Endodermal cell (in vitro differentiated cells): ENCODE measurements at regions not wholly inside any gene's neighbourhood (a gene's known extent, or its start where the extent isn't known, plus 50 kb on each side); places are given as distances from the start of the nearest gene placed in this dataset.

Experiments used
- DNase-seq: peaks from one replicate; pipeline ENCODE4 v3.0.0-alpha.2; 2017
- H3K27ac ChIP-seq: 2 replicates; pipeline ENCODE4 v1.5.1; 2013; ENCODE audit warnings: mild to moderate bottlenecking, low read depth, low read length, moderate library complexity
- H3K27me3 ChIP-seq: 2 replicates; pipeline ENCODE4 v1.6.1; 2013; ENCODE audit warnings: mild to moderate bottlenecking, low read length, moderate library complexity; ENCODE audit not compliant: insufficient read depth, control insufficient read depth, poor library complexity, severe bottlenecking
- H3K36me3 ChIP-seq: 2 replicates; pipeline ENCODE4 v1.7.0; 2013; ENCODE audit warnings: mild to moderate bottlenecking, low read length, moderate library complexity; ENCODE audit not compliant: control insufficient read depth, insufficient read depth
- H3K4me1 ChIP-seq: one replicate; pipeline ENCODE4 v1.7.0; 2013; ENCODE audit warnings: low read length; ENCODE audit not compliant: control insufficient read depth, insufficient read depth
- H3K4me3 ChIP-seq: 2 replicates; pipeline ENCODE4 v1.5.1; 2013; ENCODE audit warnings: mild to moderate bottlenecking, low read length, moderate library complexity
- H3K9ac ChIP-seq: 2 replicates; pipeline ENCODE4 v1.6.1; 2013; ENCODE audit warnings: mild to moderate bottlenecking, low read length, moderate library complexity; ENCODE audit not compliant: poor library complexity, severe bottlenecking; ENCODE audit errors: extremely low read depth
- H3K9me3 ChIP-seq: 2 replicates; pipeline ENCODE4 v1.6.1; 2013; ENCODE audit warnings: mild to moderate bottlenecking, low read length, moderate library complexity; ENCODE audit not compliant: control insufficient read depth
- H3K27ac Mint-ChIP-seq: 2 replicates; pipeline ENCODE4 v1.8.0; 2020; ENCODE audit warnings: mixed read lengths
- H3K27me3 Mint-ChIP-seq: 2 replicates; pipeline ENCODE4 v1.8.0; 2021; ENCODE audit warnings: mild to moderate bottlenecking, mixed read lengths; ENCODE audit not compliant: insufficient read depth
- H3K36me3 Mint-ChIP-seq: 2 replicates; pipeline ENCODE4 v1.8.0; 2020; ENCODE audit warnings: low read depth, mixed read lengths
- H3K4me1 Mint-ChIP-seq: 2 replicates; pipeline ENCODE4 v1.8.0; 2020; ENCODE audit warnings: mixed read lengths
- H3K4me3 Mint-ChIP-seq: 2 replicates; pipeline ENCODE4 v1.8.0; 2020; ENCODE audit warnings: mild to moderate bottlenecking, moderate library complexity, mixed read lengths
- H3K9me3 Mint-ChIP-seq: 2 replicates; pipeline ENCODE4 v1.8.0; 2020; ENCODE audit warnings: mild to moderate bottlenecking, mixed read lengths
- CTCF ChIP-seq: fragments of 200-600 bp; sonication (generic); conservative IDR thresholded peaks from 2 replicates; pipeline ENCODE4 v1.5.0; 2021; ENCODE audit warnings: antibody characterized with exemption, mild to moderate bottlenecking
- WGBS, 2 experiments: methylation state at CpG; one replicate each; pipeline versions ENCODE4 v1.1.5 to v1.1.7; 2013; ENCODE audit warnings: missing lambda C conversion rate in 2 of 2, mixed read lengths in 1 of 2; ENCODE audit not compliant: insufficient coverage in 1 of 2, insufficient read length in 1 of 2; 5-methylcytosine and 5-hydroxymethylcytosine counted together

- Histone ChIP-seq H3K27me3 (no peaks in the 10 kb centered on the region), H3K9ac (no peak overlapping the region), H3K36me3 (no peaks in the 10 kb centered on the region), H3K9me3 (no peaks in the 10 kb centered on the region), H3K4me3 (no peak overlapping the region), H3K4me1 (no peaks in the 10 kb centered on the region), H3K27ac (no peak overlapping the region)
- Mint-ChIP-seq H3K27me3 (no peaks in the 10 kb centered on the region), H3K9me3 (no peaks in the 10 kb centered on the region), H3K36me3 (no peaks in the 10 kb centered on the region), H3K4me3 (no peak overlapping the region), H3K27ac (no peak overlapping the region), H3K4me1 (peaks cover 4% of the 10 kb centered on the region)
- peak; percentile 68 for DNase-seq
- peak; percentile 72 for TF ChIP-seq CTCF
- 49 to 53% methylated on average over 2 to 4 of the region's 4 CpGs for WGBS, 2 experiments
Measured at GRCh38 chr6:94636780-94637385, 940.5 kb upstream of the MANEA start.

- H3K4me1 ChIP-seq, result no peaks in the 10 kb centered on the region
- H3K27ac ChIP-seq, result no peak overlapping the region
- no peaks in the 10 kb centered on the region for H3K27me3 ChIP-seq
- Mint-ChIP-seq H3K4me3 (no peak overlapping the region), H3K27me3 (no peaks in the 10 kb centered on the region), H3K9me3 (no peaks in the 10 kb centered on the region), H3K36me3 (no peaks in the 10 kb centered on the region), H3K4me1 (no peaks in the 10 kb centered on the region), H3K27ac (no peak overlapping the region)
- no peak for DNase-seq
- H3K9ac ChIP-seq, result no peak overlapping the region
- H3K4me3 ChIP-seq, result no peak overlapping the region
- no peaks in the 10 kb centered on the region for H3K9me3 ChIP-seq
- TF ChIP-seq CTCF, result no peak
- H3K36me3 ChIP-seq, result no peaks in the 10 kb centered on the region
Measured at GRCh38 chr6:94623586-94623985, 953.7 kb upstream of the MANEA start.

- H3K4me3 Mint-ChIP-seq, result no peak overlapping the region
- no peak overlapping the region for H3K27ac Mint-ChIP-seq
- Histone ChIP-seq H3K4me3 (no peak overlapping the region), H3K9me3 (no peaks in the 10 kb centered on the region), H3K9ac (no peak overlapping the region), H3K27me3 (no peaks in the 10 kb centered on the region), H3K4me1 (no peaks in the 10 kb centered on the region), H3K27ac (no peak overlapping the region), H3K36me3 (no peaks in the 10 kb centered on the region)
- H3K27me3 Mint-ChIP-seq, result no peaks in the 10 kb centered on the region
- DNase-seq, result no peak
- no peak for TF ChIP-seq CTCF
- no peaks in the 10 kb centered on the region for H3K9me3 Mint-ChIP-seq
- H3K4me1 Mint-ChIP-seq, result no peaks in the 10 kb centered on the region
- H3K36me3 Mint-ChIP-seq, result no peaks in the 10 kb centered on the region
Measured at GRCh38 chr6:94622783-94623182, 954.6 kb upstream of the MANEA start.
